ENCODE measurements at regions not wholly inside any gene's neighbourhood (a gene's known extent, or its start where the extent isn't known, plus 50 kb on each side); places are given as distances from the start of the nearest gene placed in this dataset.

DNA sequence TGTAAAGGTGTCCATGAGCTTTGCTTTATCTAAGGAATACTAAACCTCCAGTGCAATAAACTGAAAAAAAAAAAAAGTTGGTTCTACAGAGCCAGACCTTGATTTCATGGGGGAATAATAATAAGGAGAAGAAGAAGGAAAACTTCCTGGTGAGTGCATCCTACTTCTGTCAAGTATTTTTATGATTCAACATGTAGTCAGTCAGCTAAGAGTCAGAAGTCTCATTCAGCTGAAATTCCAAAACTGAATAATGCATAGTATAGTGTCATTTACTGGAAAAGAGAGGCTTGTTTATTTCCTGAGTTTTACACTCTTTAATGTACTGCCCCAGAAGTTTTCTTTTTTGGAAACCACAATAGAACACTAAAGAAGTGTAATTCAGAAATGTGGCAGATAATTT is 77.8 kb upstream of the TACR1 start:
- no peak overlapping the region for H3K4me3 ChIP-seq (replicated peaks; ENCODE audit: low read depth, low read length)
- TF ChIP-seq, protein P1, sequence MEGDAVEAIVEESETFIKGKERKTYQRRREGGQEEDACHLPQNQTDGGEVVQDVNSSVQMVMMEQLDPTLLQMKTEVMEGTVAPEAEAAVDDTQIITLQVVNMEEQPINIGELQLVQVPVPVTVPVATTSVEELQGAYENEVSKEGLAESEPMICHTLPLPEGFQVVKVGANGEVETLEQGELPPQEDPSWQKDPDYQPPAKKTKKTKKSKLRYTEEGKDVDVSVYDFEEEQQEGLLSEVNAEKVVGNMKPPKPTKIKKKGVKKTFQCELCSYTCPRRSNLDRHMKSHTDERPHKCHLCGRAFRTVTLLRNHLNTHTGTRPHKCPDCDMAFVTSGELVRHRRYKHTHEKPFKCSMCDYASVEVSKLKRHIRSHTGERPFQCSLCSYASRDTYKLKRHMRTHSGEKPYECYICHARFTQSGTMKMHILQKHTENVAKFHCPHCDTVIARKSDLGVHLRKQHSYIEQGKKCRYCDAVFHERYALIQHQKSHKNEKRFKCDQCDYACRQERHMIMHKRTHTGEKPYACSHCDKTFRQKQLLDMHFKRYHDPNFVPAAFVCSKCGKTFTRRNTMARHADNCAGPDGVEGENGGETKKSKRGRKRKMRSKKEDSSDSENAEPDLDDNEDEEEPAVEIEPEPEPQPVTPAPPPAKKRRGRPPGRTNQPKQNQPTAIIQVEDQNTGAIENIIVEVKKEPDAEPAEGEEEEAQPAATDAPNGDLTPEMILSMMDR (IDR thresholded peaks at IDR 0.05; ENCODE audit: low read depth, low read length, missing control alignments), result no peak
- DNase-seq (ENCODE audit: extremely low read depth, low read depth), result no peak

DNA sequence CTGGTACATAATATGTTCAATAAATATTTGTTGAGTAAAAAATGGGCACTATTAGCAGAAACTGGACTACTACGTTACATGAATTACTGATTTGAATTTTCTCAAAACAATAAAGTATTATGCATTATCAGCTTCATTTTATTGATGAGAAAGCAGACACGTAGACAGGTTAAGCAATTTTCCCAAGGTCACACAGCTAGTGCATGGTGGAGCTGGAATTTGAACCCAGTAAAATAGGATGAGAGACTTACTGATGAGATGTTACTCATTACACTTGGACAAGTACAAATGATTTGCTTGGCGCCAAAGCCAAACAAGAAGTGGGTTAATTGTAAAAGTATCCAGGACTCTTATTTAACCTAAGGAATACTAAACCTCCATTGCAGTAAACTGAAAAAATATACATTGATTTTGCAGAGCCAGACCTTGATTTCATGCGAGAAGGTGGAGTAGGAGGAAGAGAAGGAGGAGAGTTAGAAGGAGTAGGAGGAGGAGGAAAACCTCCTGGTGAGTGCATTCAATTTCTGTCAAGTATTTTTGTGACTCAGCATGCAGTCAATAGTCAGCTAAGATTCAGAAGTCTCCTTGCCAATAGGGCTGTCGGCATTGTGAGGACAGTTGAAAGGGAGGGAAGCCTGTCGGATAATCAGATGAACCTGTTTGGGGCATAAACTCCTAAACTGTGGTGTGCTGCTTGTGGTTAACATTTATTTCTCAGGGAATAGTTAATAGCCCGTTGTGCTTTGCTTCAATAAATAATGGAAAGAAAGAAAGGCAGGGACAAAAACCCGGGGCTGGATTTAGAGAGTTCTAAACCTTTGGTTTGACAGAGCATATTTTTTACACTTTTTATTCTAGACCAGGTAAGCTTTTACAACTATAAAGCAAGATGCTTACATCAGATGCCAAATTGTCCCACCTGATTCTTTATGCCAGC is 77.0 kb upstream of the TACR1 start:
- TF ChIP-seq, protein P1 (IDR thresholded peaks at IDR 0.05; ENCODE audit: low read depth, low read length, missing control alignments), result no peak
- H3K4me3 ChIP-seq (replicated peaks; ENCODE audit: low read depth, low read length), result no peak overlapping the region
- DNase-seq (ENCODE audit: extremely low read depth, low read depth), result no peak

DNA sequence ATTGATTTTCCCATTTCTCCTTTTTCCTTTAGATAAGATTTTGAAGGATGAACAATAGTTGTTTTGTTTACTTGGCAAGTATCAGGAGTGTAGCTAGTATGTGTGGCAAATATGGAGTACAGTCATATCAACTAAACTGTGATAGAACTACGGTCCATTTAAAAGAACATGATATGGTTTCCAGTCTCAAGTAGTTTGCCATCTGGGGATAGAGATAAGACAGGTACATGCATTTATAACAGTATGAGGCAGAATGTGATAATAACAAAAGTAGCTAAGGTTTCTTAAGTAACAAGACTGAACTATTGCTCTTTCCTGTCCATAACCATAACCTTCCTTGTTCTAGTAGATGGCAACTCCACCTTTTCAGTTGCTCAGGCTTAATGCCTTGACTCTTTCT is 75.6 kb upstream of the TACR1 start:
- TF ChIP-seq, protein P1 (IDR thresholded peaks at IDR 0.05; ENCODE audit: low read depth, low read length, missing control alignments), result no peak
- no peak for DNase-seq (ENCODE audit: extremely low read depth, low read depth)
- H3K4me3 ChIP-seq (replicated peaks; ENCODE audit: low read depth, low read length), result no peak overlapping the region

DNA sequence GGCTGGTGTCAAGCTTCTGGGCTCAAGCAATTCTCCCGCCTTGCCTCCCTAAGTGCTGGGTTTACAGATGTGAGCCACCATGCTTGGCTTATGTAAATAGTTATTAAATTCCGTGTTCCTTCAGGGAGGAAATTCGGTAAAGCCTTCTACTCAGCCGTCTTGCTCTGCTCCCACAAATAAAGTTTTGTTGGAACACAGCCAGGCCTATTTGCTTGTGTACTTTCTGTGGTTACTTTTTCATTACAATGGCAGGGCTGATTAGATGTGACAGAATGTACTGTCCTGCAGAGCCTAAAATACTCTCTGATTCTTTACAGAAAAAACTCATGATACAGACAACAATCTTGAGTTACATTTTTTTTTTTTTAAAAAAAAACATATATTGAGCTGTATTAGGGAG is 68.8 kb upstream of the TACR1 start:
- DNase-seq (ENCODE audit: extremely low read depth, low read depth), result no peak
- TF ChIP-seq, protein P1 (IDR thresholded peaks at IDR 0.05; ENCODE audit: low read depth, low read length, missing control alignments), result no peak
- no peak overlapping the region for H3K4me3 ChIP-seq (replicated peaks; ENCODE audit: low read depth, low read length)

DNA sequence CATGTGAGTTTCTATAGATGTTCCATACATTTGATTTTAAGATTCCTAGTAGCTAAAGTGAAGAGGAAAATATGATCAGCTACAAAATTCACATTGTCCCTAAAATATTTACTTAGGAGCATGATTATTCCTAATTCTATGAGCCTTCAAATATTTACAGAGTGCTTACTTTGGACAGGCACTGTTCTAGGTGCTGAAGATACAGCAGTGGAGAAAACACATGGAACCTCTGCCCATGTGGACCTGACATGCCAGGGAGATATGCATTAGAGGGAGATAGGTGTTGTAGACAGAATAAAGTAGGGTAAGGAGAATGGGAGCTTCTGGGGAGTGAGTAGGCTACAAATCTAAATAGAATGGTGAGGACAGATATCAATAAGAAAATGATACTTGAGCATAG is 62.6 kb upstream of the TACR1 start:
- H3K4me3 ChIP-seq (replicated peaks; ENCODE audit: low read depth, low read length), result no peak overlapping the region
- TF ChIP-seq, protein P1 (IDR thresholded peaks at IDR 0.05; ENCODE audit: low read depth, low read length, missing control alignments), result no peak
- DNase-seq (ENCODE audit: extremely low read depth, low read depth), result no peak

DNA sequence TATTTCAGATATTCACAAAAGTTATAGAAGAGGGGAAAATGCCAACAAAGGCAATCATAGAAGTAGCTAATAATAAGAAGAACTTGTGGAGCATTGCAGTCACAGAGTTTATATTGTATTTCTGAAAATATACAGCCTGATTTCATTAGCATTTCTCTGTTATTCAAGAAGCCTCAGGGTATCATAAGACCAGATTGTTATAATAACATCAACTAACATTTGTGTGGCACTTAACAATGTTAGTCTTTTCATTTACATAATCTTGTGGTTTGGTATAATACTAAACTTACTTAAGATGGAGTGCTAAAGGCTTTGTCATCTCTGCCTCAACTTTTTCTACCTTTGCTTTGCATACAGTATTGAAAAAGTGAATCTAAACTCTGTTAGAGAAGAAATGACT is 61.6 kb upstream of the TACR1 start:
- H3K4me3 ChIP-seq (replicated peaks; ENCODE audit: low read depth, low read length), result no peak overlapping the region
- no peak for DNase-seq (ENCODE audit: extremely low read depth, low read depth)
- TF ChIP-seq, protein P1 (IDR thresholded peaks at IDR 0.05; ENCODE audit: low read depth, low read length, missing control alignments), result no peak
